Naive thymus-derived CD4-positive, alpha-beta T cell (primary cell): ENCODE measurements at regions not wholly inside any gene's neighbourhood (a gene's known extent, or its start where the extent isn't known, plus 50 kb on each side); places are given as distances from the start of the nearest gene placed in this dataset.

Source experiments
- ATAC-seq: fragments of 150-1000 bp; cut with Tn5 transposase; 2 replicates; pipeline ENCODE4 v1.10.0; 2021; ENCODE audit warnings: mild to moderate bottlenecking, moderate library complexity
- CTCF ChIA-PET: fragments of 350-600 bp; sonication (Branson Sonifier 250); formaldehyde crosslinking; loops from one replicate; lab custom pipeline; 2021; ENCODE audit warnings: antibody characterized with exemption; lab: Charles Lee
- POLR2A ChIA-PET: fragments of 350-600 bp; sonication (Branson Sonifier 250); formaldehyde crosslinking; loops from one replicate; lab custom pipeline; 2021; ENCODE audit warnings: antibody characterized with exemption, inconsistent platforms; lab: Charles Lee
- DNase-seq, 9 donors: peaks; one replicate each; pipeline versions ENCODE4 v3.0.0 to v3.0.0-alpha.2; 2020 to 2022; ENCODE audit warnings: mixed read lengths in 1 of 9
- H3K27ac ChIP-seq: one replicate; pipeline ENCODE4 v1.7.0; 2013; ENCODE audit warnings: mild to moderate bottlenecking, low read depth, low read length, moderate library complexity
- H3K27me3 ChIP-seq, 2 donors: one replicate each; pipeline ENCODE4 v1.7.0; 2013; ENCODE audit warnings: low read length in 2 of 2, mild to moderate bottlenecking in 2 of 2, moderate library complexity in 2 of 2; ENCODE audit not compliant: control insufficient read depth in 2 of 2, insufficient read depth in 2 of 2
- H3K36me3 ChIP-seq, 3 experiments: 1 replicate in 2 of 3; 2 replicates in 1 of 3; pipeline ENCODE4 v1.7.0; 2013; ENCODE audit warnings: low read length in 3 of 3, mild to moderate bottlenecking in 3 of 3, moderate library complexity in 1 of 3; ENCODE audit not compliant: insufficient read depth in 3 of 3, control insufficient read depth in 2 of 3
- H3K4me1 ChIP-seq, 2 donors: one replicate each; pipeline ENCODE4 v1.7.0; 2013; ENCODE audit warnings: low read length in 2 of 2, mild to moderate bottlenecking in 2 of 2, moderate library complexity in 1 of 2; ENCODE audit not compliant: control insufficient read depth in 2 of 2, insufficient read depth in 2 of 2
- H3K4me3 ChIP-seq: 2 replicates; pipeline ENCODE4 v1.7.0; 2013; ENCODE audit warnings: mild to moderate bottlenecking, low read length
- H3K9me3 ChIP-seq, 3 experiments: 1 replicate in 2 of 3; 2 replicates in 1 of 3; pipeline ENCODE4 v1.7.0; 2013; ENCODE audit warnings: low read length in 3 of 3; ENCODE audit not compliant: control insufficient read depth in 2 of 3
- H3K27ac Mint-ChIP-seq, 9 donors: one replicate each; pipeline ENCODE4 v1.8.0; 2020 to 2022; ENCODE audit warnings: mixed read lengths in 9 of 9, mild to moderate bottlenecking in 8 of 9, moderate library complexity in 5 of 9, inconsistent platforms in 2 of 9
- H3K27me3 Mint-ChIP-seq, 5 donors: one replicate each; pipeline ENCODE4 v1.8.0; 2021 to 2022; ENCODE audit warnings: mixed read lengths in 5 of 5, mild to moderate bottlenecking in 1 of 5
- H3K36me3 Mint-ChIP-seq, 5 donors: one replicate each; pipeline ENCODE4 v1.8.0; 2020 to 2022; ENCODE audit warnings: mixed read lengths in 5 of 5, mild to moderate bottlenecking in 3 of 5, inconsistent platforms in 1 of 5
- H3K4me1 Mint-ChIP-seq, 7 donors: one replicate each; pipeline ENCODE4 v1.8.0; 2020 to 2022; ENCODE audit warnings: mixed read lengths in 7 of 7, mild to moderate bottlenecking in 3 of 7, inconsistent platforms in 1 of 7
- H3K4me3 Mint-ChIP-seq, 10 donors: one replicate each; pipeline ENCODE4 v1.8.0; 2020 to 2022; ENCODE audit warnings: mild to moderate bottlenecking in 10 of 10, mixed read lengths in 10 of 10, moderate library complexity in 6 of 10, inconsistent platforms in 2 of 10
- H3K9me3 Mint-ChIP-seq, 11 donors: one replicate each; pipeline ENCODE4 v1.8.0; 2020 to 2022; ENCODE audit warnings: mixed read lengths in 11 of 11, mild to moderate bottlenecking in 4 of 11, inconsistent platforms in 1 of 11, moderate library complexity in 1 of 11
- intact Hi-C, 2 donors: fragments of 100-400 bp; cut with micrococcal nuclease; formaldehyde crosslinking; loops; one replicate each; pipeline ENCODE4 v1.15.1; 2023

- Mint-ChIP-seq H3K9me3 (no peaks in the 10 kb centered on the region), H3K27ac (no peak overlapping the region), H3K4me1 (no peaks in the 10 kb centered on the region), H3K27me3 (peaks cover 0 to 8% (median 4%) of the 10 kb centered on the region in 5 donors), H3K4me3 (no peak overlapping the region), H3K36me3 (no peaks in the 10 kb centered on the region)
- H3K27ac ChIP-seq, result no peak overlapping the region
- no peaks in the 10 kb centered on the region for H3K9me3 ChIP-seq
- H3K4me3 ChIP-seq, result no peak overlapping the region
- ATAC-seq (no peak), DNase-seq (no peak)
- H3K4me1 ChIP-seq, result no peaks in the 10 kb centered on the region
- no peaks in the 10 kb centered on the region for H3K27me3 ChIP-seq
- intact Hi-C loops, result no loop called here
- ChIA-PET CTCF (no interaction called here), POLR2A (no interaction called here)
- no peaks in the 10 kb centered on the region for H3K36me3 ChIP-seq
Observed at GRCh38 chr10:44176311-44176710, 208.6 kb downstream of the CXCL12 start.

GRCh38 chr10:44173608-44173894 is 211.3 kb downstream of the CXCL12 start:
- Mint-ChIP-seq H3K4me1 (no peaks in the 10 kb centered on the region), H3K27ac (no peak overlapping the region), H3K4me3 (no peak overlapping the region), H3K27me3 (peaks cover 0 to 26% (median 13%) of the 10 kb centered on the region in 5 donors), H3K9me3 (no peaks in the 10 kb centered on the region), H3K36me3 (no peaks in the 10 kb centered on the region)
- Histone ChIP-seq H3K9me3 (no peaks in the 10 kb centered on the region), H3K4me3 (no peak overlapping the region), H3K27me3 (no peaks in the 10 kb centered on the region), H3K4me1 (no peaks in the 10 kb centered on the region), H3K27ac (no peak overlapping the region), H3K36me3 (no peaks in the 10 kb centered on the region)
- DNase-seq (no peak), ATAC-seq (no peak)
- ChIA-PET POLR2A (no interaction called here), CTCF (no interaction called here)
- intact Hi-C loops, result no loop called here

GRCh38 chr10:44172883-44173607 is 211.9 kb downstream of the CXCL12 start:
- no peak for DNase-seq
- Mint-ChIP-seq H3K4me1 (no peaks in the 10 kb centered on the region), H3K36me3 (no peaks in the 10 kb centered on the region), H3K27ac (no peak overlapping the region), H3K4me3 (no peak overlapping the region), H3K27me3 (peaks cover 0 to 31% (median 13%) of the 10 kb centered on the region in 5 donors), H3K9me3 (peaks cover 0 to 2% (median 0%) of the 10 kb centered on the region in 11 donors)
- Histone ChIP-seq H3K27me3 (no peaks in the 10 kb centered on the region), H3K4me1 (no peaks in the 10 kb centered on the region), H3K27ac (no peak overlapping the region), H3K9me3 (no peaks in the 10 kb centered on the region), H3K4me3 (no peak overlapping the region), H3K36me3 (no peaks in the 10 kb centered on the region)
- CTCF ChIA-PET, result no interaction called here
- POLR2A ChIA-PET, result no interaction called here
- no peak for ATAC-seq
- intact Hi-C loops, result no loop called here

GRCh38 chr10:44171765-44172164 is 213.1 kb downstream of the CXCL12 start:
- ChIA-PET POLR2A (no interaction called here), CTCF (no interaction called here)
- Mint-ChIP-seq H3K4me1 (no peaks in the 10 kb centered on the region), H3K27me3 (peaks cover 0 to 31% (median 13%) of the 10 kb centered on the region in 5 donors), H3K9me3 (peaks cover 0 to 2% (median 0%) of the 10 kb centered on the region in 11 donors), H3K4me3 (no peak overlapping the region), H3K27ac (no peak overlapping the region), H3K36me3 (no peaks in the 10 kb centered on the region)
- DNase-seq (no peak), ATAC-seq (no peak)
- Histone ChIP-seq H3K9me3 (no peaks in the 10 kb centered on the region), H3K27me3 (no peaks in the 10 kb centered on the region), H3K4me3 (no peak overlapping the region), H3K36me3 (no peaks in the 10 kb centered on the region), H3K27ac (no peak overlapping the region), H3K4me1 (no peaks in the 10 kb centered on the region)
- intact Hi-C loops, result no loop called here

GRCh38 chr10:44168478-44168877 is 216.4 kb downstream of the CXCL12 start:
- peaks cover 0 to 27% (median 6%) of the 10 kb centered on the region in 5 donors for H3K27me3 Mint-ChIP-seq
- H3K4me1 ChIP-seq, result no peaks in the 10 kb centered on the region
- intact Hi-C loops, result no loop called here
- H3K9me3 Mint-ChIP-seq, result peaks cover 0 to 2% (median 0%) of the 10 kb centered on the region in 11 donors
- no peaks in the 10 kb centered on the region for H3K27me3 ChIP-seq
- no peaks in the 10 kb centered on the region for H3K36me3 Mint-ChIP-seq
- H3K27ac Mint-ChIP-seq, result no peak overlapping the region
- H3K4me1 Mint-ChIP-seq, result no peaks in the 10 kb centered on the region
- no peak overlapping the region for H3K27ac ChIP-seq
- no peak for DNase-seq
- no peak for ATAC-seq
- H3K4me3 ChIP-seq, result no peak overlapping the region
- ChIA-PET CTCF (no interaction called here), POLR2A (no interaction called here)
- H3K9me3 ChIP-seq, result no peaks in the 10 kb centered on the region
- no peak overlapping the region for H3K4me3 Mint-ChIP-seq
- H3K36me3 ChIP-seq, result no peaks in the 10 kb centered on the region

GRCh38 chr10:44167752-44168151 is 217.1 kb downstream of the CXCL12 start:
- Histone ChIP-seq H3K36me3 (no peaks in the 10 kb centered on the region), H3K27ac (no peak overlapping the region), H3K9me3 (no peaks in the 10 kb centered on the region), H3K4me1 (no peaks in the 10 kb centered on the region), H3K4me3 (no peak overlapping the region), H3K27me3 (no peaks in the 10 kb centered on the region)
- ChIA-PET CTCF (no interaction called here), POLR2A (no interaction called here)
- intact Hi-C loops, result no loop called here
- no peak for DNase-seq
- peaks cover 0 to 2% (median 0%) of the 10 kb centered on the region in 11 donors for H3K9me3 Mint-ChIP-seq
- no peak for ATAC-seq
- H3K27me3 Mint-ChIP-seq, result peaks cover 0 to 27% (median 6%) of the 10 kb centered on the region in 5 donors
- H3K36me3 Mint-ChIP-seq, result no peaks in the 10 kb centered on the region
- no peaks in the 10 kb centered on the region for H3K4me1 Mint-ChIP-seq
- no peak overlapping the region for H3K27ac Mint-ChIP-seq
- H3K4me3 Mint-ChIP-seq, result no peak overlapping the region

- H3K4me3 ChIP-seq, result no peak overlapping the region
- CTCF ChIA-PET, result no interaction called here
- DNase-seq (no peak), ATAC-seq (no peak)
- H3K27ac ChIP-seq, result no peak overlapping the region
- H3K4me1 ChIP-seq, result no peaks in the 10 kb centered on the region
- Mint-ChIP-seq H3K9me3 (peaks cover 0 to 2% (median 0%) of the 10 kb centered on the region in 11 donors), H3K27ac (no peak overlapping the region), H3K36me3 (no peaks in the 10 kb centered on the region), H3K4me1 (no peaks in the 10 kb centered on the region), H3K27me3 (peaks cover 0 to 26% (median 6%) of the 10 kb centered on the region in 5 donors), H3K4me3 (no peak overlapping the region)
- no peaks in the 10 kb centered on the region for H3K27me3 ChIP-seq
- intact Hi-C loops, result no loop called here
- POLR2A ChIA-PET, result no interaction called here
- H3K36me3 ChIP-seq, result no peaks in the 10 kb centered on the region
- no peaks in the 10 kb centered on the region for H3K9me3 ChIP-seq
Observed at GRCh38 chr10:44166441-44166840, 218.5 kb downstream of the CXCL12 start.
